Peyer's patch (tissue), 4 donors: ENCODE measurements at regions not wholly inside any gene's neighbourhood (a gene's known extent, or its start where the extent isn't known, plus 50 kb on each side); places are given as distances from the start of the nearest gene placed in this dataset.

Experiments used
- POLR2A ChIP-seq, 2 donors: fragments of 450-650 bp; IDR thresholded peaks; one replicate each; pipeline ENCODE4 v1.5.1; 2017; ENCODE audit warnings: antibody characterized with exemption in 2 of 2, mild to moderate bottlenecking in 2 of 2, moderate library complexity in 2 of 2
- TF ChIP-seq, protein P1 (sequence below), 6 experiments: fragments of 450-650 bp in 4 of 6; fragments of 200-600 bp in 2 of 6; sonication (generic) in 1 of 6; IDR thresholded peaks; one replicate each; pipeline ENCODE4 v1.5.1; 2017 to 2019; ENCODE audit warnings: antibody characterized with exemption in 6 of 6, mild to moderate bottlenecking in 3 of 6, moderate library complexity in 1 of 6

DNA sequence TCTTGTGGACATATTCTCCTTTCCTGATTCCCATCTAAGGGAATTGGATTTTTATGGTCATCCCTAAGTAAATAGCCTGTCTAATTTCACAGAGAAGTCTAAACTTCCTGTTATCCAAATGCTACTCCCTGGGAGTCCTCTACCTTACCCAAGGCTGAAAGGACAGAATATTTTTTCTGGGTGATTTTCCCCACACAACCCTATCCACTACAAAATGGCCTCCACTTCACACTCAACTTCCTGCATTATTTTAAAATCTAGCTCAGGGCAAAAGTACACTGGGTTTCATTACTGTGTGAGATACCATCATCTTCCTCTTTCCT lies 77.5 kb upstream of the ABI3BP start:
- TF ChIP-seq, protein P1, sequence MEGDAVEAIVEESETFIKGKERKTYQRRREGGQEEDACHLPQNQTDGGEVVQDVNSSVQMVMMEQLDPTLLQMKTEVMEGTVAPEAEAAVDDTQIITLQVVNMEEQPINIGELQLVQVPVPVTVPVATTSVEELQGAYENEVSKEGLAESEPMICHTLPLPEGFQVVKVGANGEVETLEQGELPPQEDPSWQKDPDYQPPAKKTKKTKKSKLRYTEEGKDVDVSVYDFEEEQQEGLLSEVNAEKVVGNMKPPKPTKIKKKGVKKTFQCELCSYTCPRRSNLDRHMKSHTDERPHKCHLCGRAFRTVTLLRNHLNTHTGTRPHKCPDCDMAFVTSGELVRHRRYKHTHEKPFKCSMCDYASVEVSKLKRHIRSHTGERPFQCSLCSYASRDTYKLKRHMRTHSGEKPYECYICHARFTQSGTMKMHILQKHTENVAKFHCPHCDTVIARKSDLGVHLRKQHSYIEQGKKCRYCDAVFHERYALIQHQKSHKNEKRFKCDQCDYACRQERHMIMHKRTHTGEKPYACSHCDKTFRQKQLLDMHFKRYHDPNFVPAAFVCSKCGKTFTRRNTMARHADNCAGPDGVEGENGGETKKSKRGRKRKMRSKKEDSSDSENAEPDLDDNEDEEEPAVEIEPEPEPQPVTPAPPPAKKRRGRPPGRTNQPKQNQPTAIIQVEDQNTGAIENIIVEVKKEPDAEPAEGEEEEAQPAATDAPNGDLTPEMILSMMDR (IDR thresholded peaks at IDR 0.05), result no peak
- no peak for TF ChIP-seq POLR2A (IDR thresholded peaks at IDR 0.05)
